Gastroesophageal sphincter (tissue), 3 donors: ENCODE measurements at regions not wholly inside any gene's neighbourhood (a gene's known extent, or its start where the extent isn't known, plus 50 kb on each side); places are given as distances from the start of the nearest gene placed in this dataset.
"Not testable (repeated sequence)": the region's sequence is repeated elsewhere in the genome, so short reads cannot be mapped to it uniquely, and the experiment has no call there.

Experiments
- CTCF ChIP-seq, 4 experiments: fragments of 200-600 bp in 2 of 4; fragments of 450-650 bp in 2 of 4; sonication (generic) in 1 of 4; IDR thresholded peaks; one replicate each; pipeline ENCODE4 v1.5.1; 2017 to 2019; ENCODE audit warnings: antibody characterized with exemption in 4 of 4, mild to moderate bottlenecking in 2 of 4, moderate library complexity in 2 of 4
- EP300 ChIP-seq: sonication (generic); formaldehyde crosslinking; IDR thresholded peaks from one replicate; pipeline ENCODE4 v1.6.1; 2017; ENCODE audit warnings: antibody characterized with exemption, mild to moderate bottlenecking
- POLR2AphosphoS5 ChIP-seq: sonication (generic); formaldehyde crosslinking; IDR thresholded peaks from one replicate; pipeline ENCODE4 v1.6.1; 2017; ENCODE audit warnings: antibody characterized with exemption

- not testable (repeated sequence) for TF ChIP-seq EP300; CTCF (IDR thresholded peaks at IDR 0.05); POLR2AphosphoS5
Measured at GRCh38 chr9:67503728-67504369, 354.9 kb upstream of the ANKRD20A1 start.
